ENCODE measurements at regions not wholly inside any gene's neighbourhood (a gene's known extent, or its start where the extent isn't known, plus 50 kb on each side); places are given as distances from the start of the nearest gene placed in this dataset.
"Not testable (repeated sequence)": the region's sequence is repeated elsewhere in the genome, so short reads cannot be mapped to it uniquely, and the experiment has no call there.

DNA sequence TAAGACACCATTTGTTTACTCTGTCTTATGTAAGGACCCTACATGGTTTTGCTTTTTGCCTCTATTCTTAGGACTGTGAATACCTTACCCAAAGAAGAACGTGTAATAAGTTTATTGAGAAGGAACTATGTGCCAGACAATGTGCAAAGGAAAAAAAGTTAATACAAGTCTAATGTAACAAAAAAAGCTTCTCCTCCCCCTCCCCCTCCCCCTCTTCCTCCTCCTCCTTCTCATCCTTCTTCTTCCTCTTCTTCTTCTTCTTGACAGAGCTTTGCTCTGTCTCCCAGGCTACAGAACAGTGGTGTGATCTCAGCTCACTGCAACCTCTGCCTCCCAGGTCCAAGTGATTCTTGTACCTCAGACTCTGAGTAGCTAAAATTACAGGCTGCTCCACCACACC, 50.9 kb upstream of the MITF start:
- ATAC-seq (ENCODE audit: low FRiP score) (no peak), DNase-seq (ENCODE audit: low spot score) (no peak)
- TF ChIP-seq, protein P1, sequence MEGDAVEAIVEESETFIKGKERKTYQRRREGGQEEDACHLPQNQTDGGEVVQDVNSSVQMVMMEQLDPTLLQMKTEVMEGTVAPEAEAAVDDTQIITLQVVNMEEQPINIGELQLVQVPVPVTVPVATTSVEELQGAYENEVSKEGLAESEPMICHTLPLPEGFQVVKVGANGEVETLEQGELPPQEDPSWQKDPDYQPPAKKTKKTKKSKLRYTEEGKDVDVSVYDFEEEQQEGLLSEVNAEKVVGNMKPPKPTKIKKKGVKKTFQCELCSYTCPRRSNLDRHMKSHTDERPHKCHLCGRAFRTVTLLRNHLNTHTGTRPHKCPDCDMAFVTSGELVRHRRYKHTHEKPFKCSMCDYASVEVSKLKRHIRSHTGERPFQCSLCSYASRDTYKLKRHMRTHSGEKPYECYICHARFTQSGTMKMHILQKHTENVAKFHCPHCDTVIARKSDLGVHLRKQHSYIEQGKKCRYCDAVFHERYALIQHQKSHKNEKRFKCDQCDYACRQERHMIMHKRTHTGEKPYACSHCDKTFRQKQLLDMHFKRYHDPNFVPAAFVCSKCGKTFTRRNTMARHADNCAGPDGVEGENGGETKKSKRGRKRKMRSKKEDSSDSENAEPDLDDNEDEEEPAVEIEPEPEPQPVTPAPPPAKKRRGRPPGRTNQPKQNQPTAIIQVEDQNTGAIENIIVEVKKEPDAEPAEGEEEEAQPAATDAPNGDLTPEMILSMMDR (IDR thresholded peaks at IDR 0.05), result no peak

DNA sequence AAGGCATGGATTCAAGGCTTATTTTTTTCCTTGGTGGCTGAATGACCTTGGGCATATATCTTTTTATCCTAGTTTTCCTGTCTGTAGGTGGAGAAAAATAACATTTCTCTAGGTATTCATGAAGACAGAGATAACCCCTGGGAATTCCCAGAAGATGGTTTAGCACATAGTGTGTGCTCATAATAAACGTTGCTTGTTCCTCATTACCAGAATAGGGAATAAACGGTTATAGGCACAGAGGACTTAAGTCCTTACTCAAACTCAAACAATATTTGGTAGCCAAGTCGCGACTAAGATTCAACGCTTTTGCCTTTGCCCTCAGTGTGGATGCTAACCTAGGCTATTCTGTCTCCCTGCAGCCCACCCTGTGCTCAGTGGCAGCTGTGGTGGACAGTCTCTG, 51.6 kb upstream of the MITF start:
- no peak for DNase-seq (ENCODE audit: low spot score)
- TF ChIP-seq, protein P1 (IDR thresholded peaks at IDR 0.05), result no peak
- ATAC-seq (ENCODE audit: low FRiP score), result no peak

DNA sequence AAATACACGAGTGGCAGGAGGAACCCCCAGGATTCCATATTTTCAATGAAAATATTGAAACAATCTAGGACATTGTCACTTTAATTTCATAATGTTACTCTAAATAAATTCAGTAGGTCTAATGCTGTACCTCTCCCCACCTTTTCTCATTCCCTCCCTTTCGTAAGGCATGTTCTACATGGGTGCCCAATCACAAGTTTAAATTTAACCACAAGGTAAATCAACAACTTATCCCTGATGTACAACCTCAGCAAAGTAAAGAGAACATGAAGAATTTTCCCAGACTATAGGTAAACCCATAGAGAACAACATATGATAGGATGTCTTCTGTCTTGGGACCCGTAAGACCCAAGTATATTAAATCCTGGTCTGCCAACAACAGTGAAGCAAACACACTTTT, 53.2 kb upstream of the MITF start:
- DNase-seq (ENCODE audit: low spot score) (no peak), ATAC-seq (ENCODE audit: low FRiP score) (no peak)
- TF ChIP-seq, protein P1 (IDR thresholded peaks at IDR 0.05), result no peak

DNA sequence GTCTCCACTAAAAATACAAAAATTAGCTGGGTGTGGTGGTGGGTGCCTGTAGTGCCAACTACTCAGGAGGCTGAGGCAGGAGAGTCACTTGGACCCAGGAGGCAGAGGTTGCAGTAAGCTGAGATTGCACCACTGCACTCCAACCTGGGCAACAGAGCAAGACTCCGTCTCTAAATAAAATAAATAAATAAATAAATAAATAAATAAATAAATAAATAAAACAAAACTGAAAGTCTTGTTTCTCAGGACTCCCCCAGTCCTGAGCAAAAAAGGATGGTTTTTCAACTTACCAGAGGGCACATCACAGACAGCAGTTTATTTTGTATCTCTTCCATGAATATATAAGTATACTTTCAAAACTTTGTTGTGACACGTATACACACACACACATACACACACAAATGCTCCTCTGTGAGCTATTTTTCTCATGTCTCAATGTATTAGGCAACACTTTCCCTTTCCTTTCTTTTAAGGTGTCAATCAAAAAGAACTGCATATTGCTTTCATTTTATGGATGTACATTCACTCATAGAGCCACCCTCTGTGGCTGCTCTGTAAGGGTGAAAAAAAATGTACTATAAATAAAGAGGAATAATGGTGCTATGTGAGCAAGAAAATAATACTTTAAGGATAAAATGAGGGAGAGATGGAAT, 54.8 kb upstream of the MITF start:
- TF ChIP-seq, protein P1 (IDR thresholded peaks at IDR 0.05), result no peak
- ATAC-seq (ENCODE audit: low FRiP score) (no peak), DNase-seq (ENCODE audit: low spot score) (no peak)

DNA sequence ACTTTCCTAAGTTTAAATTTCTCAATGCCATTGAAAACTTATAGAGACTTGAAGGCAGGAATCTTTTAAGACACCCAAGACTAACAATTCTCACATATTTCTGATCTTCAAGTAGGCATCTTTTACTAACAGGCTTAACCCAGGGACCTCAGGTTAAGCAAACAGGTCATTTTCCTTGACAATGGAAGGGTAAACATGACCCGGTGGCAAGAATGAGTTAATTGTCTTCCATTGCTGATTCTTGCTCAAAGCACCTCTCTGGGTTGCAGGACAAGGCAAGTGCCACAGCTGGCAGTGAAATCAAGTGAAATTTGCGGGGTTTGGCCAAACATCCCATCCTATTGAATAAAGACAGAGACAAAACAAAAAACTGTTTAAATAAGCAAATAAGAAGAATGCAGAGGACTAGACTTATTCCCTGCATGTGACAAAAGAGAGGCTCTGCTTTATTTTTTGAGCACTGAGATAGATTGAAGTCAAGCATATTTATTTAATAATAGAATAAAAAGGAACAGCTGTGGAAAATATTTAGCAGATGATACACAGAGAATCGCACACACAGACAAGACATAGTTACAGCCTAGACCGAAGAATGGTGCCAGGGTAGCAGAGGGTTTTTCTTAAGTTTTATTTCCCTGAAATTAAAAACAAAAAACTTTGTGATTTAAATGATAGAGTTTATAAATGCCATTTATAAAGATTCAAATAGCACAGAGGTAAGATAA, 56.0 kb upstream of the MITF start:
- DNase-seq (ENCODE audit: low spot score) (no peak), ATAC-seq (ENCODE audit: low FRiP score) (no peak)
- TF ChIP-seq, protein P1 (IDR thresholded peaks at IDR 0.05), result no peak

DNA sequence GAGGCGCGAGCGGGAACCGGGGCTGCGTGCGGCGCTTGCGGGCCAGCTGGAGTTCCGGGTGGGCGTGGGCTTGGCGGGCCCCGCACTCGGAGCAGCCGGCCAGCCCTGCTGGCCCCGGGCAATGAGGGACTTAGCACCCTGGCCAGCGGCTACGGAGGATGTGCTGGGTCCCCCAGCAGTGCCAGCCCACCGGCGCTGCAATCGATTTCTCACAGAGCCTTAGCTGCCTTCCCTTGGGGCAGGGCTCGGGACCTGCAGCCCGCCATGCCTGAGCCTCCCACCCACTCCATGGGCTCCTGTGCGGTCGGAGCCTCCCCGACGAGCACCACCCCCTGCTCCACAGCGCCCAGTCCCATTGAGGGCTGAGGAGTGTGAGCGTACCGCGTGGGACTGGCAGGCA, 61.8 kb upstream of the MITF start:
- not testable (repeated sequence) for DNase-seq (ENCODE audit: low spot score); ATAC-seq (ENCODE audit: low FRiP score)

DNA sequence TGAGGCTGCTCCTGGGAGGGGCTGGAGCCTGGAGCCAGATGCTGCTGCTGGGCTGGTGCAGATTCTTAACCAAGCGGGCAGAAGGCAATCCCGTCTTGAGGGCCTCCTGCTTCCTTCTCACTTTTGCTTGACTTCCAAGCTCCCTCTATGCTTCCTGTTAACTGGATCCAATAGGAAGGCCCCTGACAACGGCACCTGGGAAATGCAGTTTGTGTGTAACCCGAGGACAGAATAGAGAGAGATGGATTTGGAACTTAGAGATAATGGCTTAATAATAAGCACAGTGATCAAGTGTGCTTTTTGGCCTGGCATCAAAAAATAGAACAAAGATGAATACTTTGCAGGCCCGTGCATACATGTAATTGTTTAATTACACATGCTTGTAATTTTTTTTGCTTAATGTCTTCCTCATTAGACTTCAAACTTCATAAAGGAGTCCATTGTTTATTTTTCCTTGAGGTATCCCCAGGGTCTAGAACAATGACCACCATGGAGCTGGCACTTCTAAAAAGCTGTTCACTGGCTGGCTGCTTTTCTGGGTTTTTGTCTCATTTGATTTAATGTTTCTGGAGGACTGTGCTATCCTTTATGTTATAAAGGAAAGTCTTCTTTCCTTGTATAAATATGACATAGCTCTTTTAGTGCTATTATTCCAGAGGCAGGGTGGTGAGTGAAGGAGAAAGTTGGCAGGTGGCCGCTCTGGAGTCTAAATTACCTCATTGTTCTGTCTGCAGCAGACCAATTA, 63.3 kb upstream of the MITF start:
- ATAC-seq (ENCODE audit: low FRiP score), result no peak
- TF ChIP-seq, protein P1 (IDR thresholded peaks at IDR 0.05), result no peak
- no peak for DNase-seq (ENCODE audit: low spot score)

Data from omental fat pad (tissue), 3 donors.